Neutrophil (primary cell): ENCODE measurements at regions not wholly inside any gene's neighbourhood (a gene's known extent, or its start where the extent isn't known, plus 50 kb on each side); places are given as distances from the start of the nearest gene placed in this dataset.

Source experiments
- H3K27ac ChIP-seq: fragments of 200-600 bp; sonication (generic); 2 replicates; pipeline ENCODE4 v1.5.1; 2016; ENCODE audit warnings: mild to moderate bottlenecking, moderate library complexity
- H3K27me3 ChIP-seq: fragments of 200-600 bp; sonication (generic); 2 replicates; pipeline ENCODE4 v1.6.0; 2016; ENCODE audit warnings: mild to moderate bottlenecking
- H3K36me3 ChIP-seq: fragments of 200-600 bp; sonication (generic); 2 replicates; pipeline ENCODE4 v1.5.1; 2017
- H3K4me1 ChIP-seq, 2 experiments: fragments of 200-600 bp in 1 of 2; sonication (generic) in 1 of 2; 1 replicate in 1 of 2; 2 replicates in 1 of 2; pipeline versions ENCODE4 v1.5.1 to v1.6.1; 2013 to 2016; ENCODE audit warnings: low read depth in 1 of 2, low read length in 1 of 2, mild to moderate bottlenecking in 1 of 2, moderate library complexity in 1 of 2; ENCODE audit not compliant: control insufficient read depth in 1 of 2, insufficient read depth in 1 of 2
- H3K4me3 ChIP-seq, 2 experiments: fragments of 200-600 bp in 1 of 2; sonication (generic) in 1 of 2; 1 replicate in 1 of 2; 2 replicates in 1 of 2; pipeline ENCODE4 v1.5.1; 2013 to 2016; ENCODE audit warnings: low read depth in 1 of 2, low read length in 1 of 2, mild to moderate bottlenecking in 1 of 2, moderate library complexity in 1 of 2
- H3K9me3 ChIP-seq: fragments of 200-600 bp; sonication (generic); 2 replicates; pipeline ENCODE4 v1.5.1; 2016
- TF ChIP-seq, protein P1 (sequence below): fragments of 200-600 bp; sonication (generic); IDR thresholded peaks from 2 replicates; pipeline ENCODE4 v1.5.1; 2016; ENCODE audit warnings: antibody characterized with exemption

DNA sequence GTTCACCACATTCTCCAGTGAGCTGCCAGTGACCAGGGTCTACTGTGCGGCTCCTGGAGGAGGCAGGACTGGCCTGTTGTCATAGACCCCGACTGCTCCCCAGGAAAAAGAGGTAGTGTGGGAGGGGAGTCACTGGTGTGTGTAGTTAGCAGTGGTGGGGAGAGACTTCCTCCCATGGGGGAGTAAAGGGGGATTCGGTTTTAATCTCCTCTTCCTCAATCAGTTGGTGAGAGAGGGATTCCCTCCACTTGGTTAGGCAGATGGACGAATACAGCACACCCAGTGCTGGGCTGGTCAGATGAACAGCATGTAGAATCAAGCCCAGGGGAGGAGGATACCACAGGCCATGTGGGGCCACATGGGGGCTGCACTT lies 207.6 kb upstream of the S1PR3 start:
- no peaks in the 10 kb centered on the region for H3K4me1 ChIP-seq
- no peak overlapping the region for H3K27ac ChIP-seq
- no peaks in the 10 kb centered on the region for H3K36me3 ChIP-seq
- no peaks in the 10 kb centered on the region for H3K9me3 ChIP-seq
- no peak overlapping the region for H3K4me3 ChIP-seq
- H3K27me3 ChIP-seq: peaks cover 4% of the 10 kb centered on the region
- TF ChIP-seq, protein P1, sequence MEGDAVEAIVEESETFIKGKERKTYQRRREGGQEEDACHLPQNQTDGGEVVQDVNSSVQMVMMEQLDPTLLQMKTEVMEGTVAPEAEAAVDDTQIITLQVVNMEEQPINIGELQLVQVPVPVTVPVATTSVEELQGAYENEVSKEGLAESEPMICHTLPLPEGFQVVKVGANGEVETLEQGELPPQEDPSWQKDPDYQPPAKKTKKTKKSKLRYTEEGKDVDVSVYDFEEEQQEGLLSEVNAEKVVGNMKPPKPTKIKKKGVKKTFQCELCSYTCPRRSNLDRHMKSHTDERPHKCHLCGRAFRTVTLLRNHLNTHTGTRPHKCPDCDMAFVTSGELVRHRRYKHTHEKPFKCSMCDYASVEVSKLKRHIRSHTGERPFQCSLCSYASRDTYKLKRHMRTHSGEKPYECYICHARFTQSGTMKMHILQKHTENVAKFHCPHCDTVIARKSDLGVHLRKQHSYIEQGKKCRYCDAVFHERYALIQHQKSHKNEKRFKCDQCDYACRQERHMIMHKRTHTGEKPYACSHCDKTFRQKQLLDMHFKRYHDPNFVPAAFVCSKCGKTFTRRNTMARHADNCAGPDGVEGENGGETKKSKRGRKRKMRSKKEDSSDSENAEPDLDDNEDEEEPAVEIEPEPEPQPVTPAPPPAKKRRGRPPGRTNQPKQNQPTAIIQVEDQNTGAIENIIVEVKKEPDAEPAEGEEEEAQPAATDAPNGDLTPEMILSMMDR: no peak

DNA sequence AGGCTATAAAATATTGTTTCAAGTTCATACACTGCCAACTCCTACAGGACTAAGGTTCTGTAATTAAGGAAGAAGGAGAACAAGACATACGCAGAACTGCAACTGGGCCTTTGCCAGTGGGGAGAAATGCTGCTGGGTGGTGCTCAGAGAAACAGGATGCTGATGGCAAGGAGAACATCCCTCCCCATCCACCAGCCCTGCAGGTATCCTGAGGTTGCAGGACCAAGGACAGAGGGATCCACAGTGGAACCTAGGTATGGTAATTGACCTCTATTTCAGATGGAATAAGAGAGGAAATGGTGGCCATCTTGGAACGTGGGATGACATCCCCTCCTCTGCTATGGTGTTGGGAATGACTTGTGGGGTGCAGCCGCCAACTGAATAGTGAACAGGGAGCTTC lies 206.3 kb upstream of the S1PR3 start:
- Histone ChIP-seq H3K9me3 (no peaks in the 10 kb centered on the region), H3K27ac (no peak overlapping the region), H3K4me3 (no peak overlapping the region), H3K36me3 (no peaks in the 10 kb centered on the region), H3K27me3 (peaks cover 4% of the 10 kb centered on the region), H3K4me1 (no peaks in the 10 kb centered on the region)
- TF ChIP-seq, protein P1: no peak

DNA sequence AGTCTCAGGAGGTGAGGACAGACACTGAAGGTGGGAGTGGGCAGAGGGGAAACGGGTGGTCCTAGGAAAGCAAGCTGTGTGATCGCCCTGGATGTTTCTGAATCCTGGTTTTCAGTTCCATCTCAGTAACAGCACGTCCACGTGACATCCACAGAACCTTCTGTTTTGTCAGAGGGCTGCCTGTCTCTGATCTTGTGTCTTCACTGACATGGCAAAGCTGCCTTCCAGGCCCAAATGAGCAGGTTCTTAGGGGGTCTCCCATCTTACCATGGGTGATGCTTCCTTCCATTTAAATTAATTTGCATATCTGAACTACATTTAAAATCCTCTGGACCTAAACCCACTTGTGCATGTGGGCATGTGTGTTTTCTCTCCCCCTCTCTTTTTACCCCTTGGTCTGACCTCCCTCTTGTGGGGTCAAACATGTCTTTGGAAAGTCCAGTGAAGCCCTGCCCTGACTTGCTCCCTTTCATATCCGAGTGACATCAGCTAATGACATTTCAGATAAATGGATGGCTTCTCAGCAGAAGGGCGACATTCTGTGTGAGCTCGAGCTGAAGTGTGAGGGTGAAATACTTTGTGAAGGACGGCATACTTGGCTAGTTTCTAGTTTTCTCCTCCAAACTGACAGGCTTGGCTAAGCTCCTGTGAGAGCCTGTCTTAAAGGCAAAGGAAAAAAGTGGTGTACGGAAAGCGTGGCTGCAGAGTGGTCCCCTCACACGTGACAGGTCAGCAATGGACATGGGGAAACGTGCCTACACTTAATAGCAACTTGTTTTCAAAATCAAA lies 204.8 kb upstream of the S1PR3 start:
- no peaks in the 10 kb centered on the region for H3K36me3 ChIP-seq

DNA sequence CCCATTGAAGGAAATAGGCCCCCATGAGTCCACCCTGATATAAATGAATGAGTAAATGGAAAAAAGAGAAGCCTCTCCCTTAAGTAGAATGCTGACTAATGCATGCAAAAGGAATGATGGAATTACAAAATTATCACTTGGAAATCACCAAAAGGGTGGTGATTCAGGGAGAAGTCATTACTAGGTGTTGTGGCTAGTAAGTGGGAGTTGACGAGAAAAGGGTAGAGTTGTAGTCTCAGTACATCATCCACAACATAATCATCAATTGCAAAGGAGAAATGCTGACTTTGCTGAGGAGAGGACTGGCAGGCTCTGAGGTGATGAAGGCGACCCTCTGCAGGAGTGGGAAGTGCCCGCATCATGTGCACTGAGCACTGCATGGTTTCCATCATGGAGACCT lies 201.5 kb upstream of the S1PR3 start:
- TF ChIP-seq, protein P1: no peak
- Histone ChIP-seq H3K4me1 (peaks cover 5% of the 10 kb centered on the region in 2 experiments), H3K36me3 (no peaks in the 10 kb centered on the region), H3K4me3 (no peak overlapping the region), H3K27me3 (no peaks in the 10 kb centered on the region), H3K27ac (no peak overlapping the region), H3K9me3 (no peaks in the 10 kb centered on the region)

More for the DNA sequence above, 204.8 kb upstream of the S1PR3 start:
- Histone ChIP-seq H3K4me1 (peaks cover 4% of the 10 kb centered on the region in 2 experiments), H3K27ac (no peak overlapping the region), H3K9me3 (no peaks in the 10 kb centered on the region), H3K4me3 (no peak overlapping the region), H3K27me3 (peaks cover 4% of the 10 kb centered on the region)
- TF ChIP-seq, protein P1: no peak

DNA sequence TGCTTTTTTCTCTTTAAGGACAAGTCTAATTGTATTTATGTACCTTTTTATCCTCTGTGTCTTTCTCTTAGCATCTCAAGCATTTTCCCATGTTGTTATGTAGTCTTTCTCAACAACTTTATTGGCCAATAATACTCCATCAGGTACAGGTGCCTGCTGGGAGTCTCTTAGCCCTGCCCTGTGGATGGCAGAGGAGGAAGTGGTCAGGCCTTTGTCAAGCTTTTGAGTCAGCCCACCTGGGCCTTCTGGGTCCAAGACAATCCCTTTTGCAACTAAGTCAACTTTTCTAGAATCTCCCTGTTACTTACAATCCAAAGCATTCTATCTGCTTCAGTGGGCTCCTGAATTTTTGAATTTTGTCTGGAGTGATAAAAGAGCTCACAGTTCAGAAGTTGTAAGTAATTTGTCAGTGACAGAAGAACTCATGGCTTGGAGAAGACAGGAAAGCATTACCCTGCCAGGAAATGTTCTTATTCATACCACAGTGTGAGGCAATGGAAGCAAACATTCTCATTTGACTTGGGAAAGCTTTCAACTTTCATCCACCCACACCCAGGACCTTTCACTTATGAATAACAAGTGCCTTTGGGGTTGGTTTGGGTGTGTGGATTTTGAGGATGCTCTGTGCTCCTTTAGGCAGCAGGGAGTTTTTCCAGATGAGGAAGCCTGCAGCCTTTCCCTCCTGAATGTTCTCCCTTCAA lies 200.0 kb upstream of the S1PR3 start:
- no peaks in the 10 kb centered on the region for H3K27me3 ChIP-seq
- no peak overlapping the region for H3K4me3 ChIP-seq
- TF ChIP-seq, protein P1: no peak
- no peaks in the 10 kb centered on the region for H3K9me3 ChIP-seq
- peaks cover 5% of the 10 kb centered on the region in 2 experiments for H3K4me1 ChIP-seq
- H3K36me3 ChIP-seq: no peaks in the 10 kb centered on the region
- no peak overlapping the region for H3K27ac ChIP-seq
